Mammary epithelial cell (primary cell): ENCODE measurements at regions not wholly inside any gene's neighbourhood (a gene's known extent, or its start where the extent isn't known, plus 50 kb on each side); places are given as distances from the start of the nearest gene placed in this dataset.

ENCODE experiments used
- CTCF ChIP-seq, 2 donors: IDR thresholded peaks in 1 of 2; conservative IDR thresholded peaks in 1 of 2; 2 replicates each; pipeline ENCODE4 v1.5.1; 2011 to 2012; ENCODE audit warnings: inconsistent platforms in 2 of 2, low read length in 2 of 2, mild to moderate bottlenecking in 2 of 2, control low read depth in 1 of 2, low read depth in 1 of 2; ENCODE audit not compliant: insufficient read depth in 1 of 2; ENCODE audit errors: extremely low read depth in 1 of 2
- EZH2 ChIP-seq: IDR thresholded peaks from 2 replicates; pipeline ENCODE4 v1.6.1; 2012; ENCODE audit warnings: low read length, inconsistent platforms, borderline replicate concordance

DNA sequence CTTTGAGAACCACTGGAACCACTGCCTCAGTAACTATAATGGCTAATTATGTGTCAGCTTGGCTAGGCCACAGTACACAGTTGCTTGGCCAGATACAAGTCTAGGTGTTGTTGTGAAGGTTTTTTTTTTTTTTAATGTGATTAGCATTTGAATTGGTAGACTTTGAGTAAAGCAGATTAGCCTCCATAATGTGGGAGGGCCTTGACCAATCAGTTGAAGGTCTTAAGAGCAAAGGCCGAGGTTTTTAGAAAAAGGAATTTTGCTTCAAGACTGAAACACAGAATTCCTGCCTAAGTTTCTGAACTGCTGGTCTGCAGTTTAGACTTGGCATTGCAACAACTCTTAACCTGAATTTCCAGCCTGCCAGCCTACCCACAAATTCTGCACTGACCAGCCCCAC lies 451.6 kb upstream of the AZI2 start:
- no peak for TF ChIP-seq CTCF (conservative IDR thresholded peaks at IDR 0.05 in 1 of 2, IDR thresholded peaks at IDR 0.05 in 1 of 2; ENCODE audit: extremely low read depth in 1 of 2, insufficient read depth in 1 of 2, low read depth in 1 of 2, low read length in 2 of 2)
- no peak for TF ChIP-seq EZH2
